Neural cell (in vitro differentiated cells): ENCODE measurements at regions not wholly inside any gene's neighbourhood (a gene's known extent, or its start where the extent isn't known, plus 50 kb on each side); places are given as distances from the start of the nearest gene placed in this dataset.

Source experiments
- CTCF ChIP-seq: fragments of 450-650 bp; IDR thresholded peaks from 2 replicates; pipeline ENCODE4 v1.5.1; 2014; ENCODE audit warnings: antibody characterized with exemption, mild to moderate bottlenecking, moderate library complexity; ENCODE audit not compliant: poor library complexity, severe bottlenecking
- EP300 ChIP-seq: fragments of 450-650 bp; conservative IDR thresholded peaks from 2 replicates; pipeline ENCODE4 v1.6.1; 2014; ENCODE audit warnings: antibody characterized with exemption, mild to moderate bottlenecking, moderate library complexity; ENCODE audit not compliant: poor library complexity, severe bottlenecking
- EZH2 ChIP-seq: fragments of 200-600, 300-800 bp; shearing (Covaris generic), sonication (generic); IDR thresholded peaks from 2 replicates; pipeline ENCODE4 v1.6.1; 2014; ENCODE audit warnings: antibody characterized with exemption, low read length, borderline replicate concordance, mild to moderate bottlenecking; ENCODE audit not compliant: insufficient read depth, poor library complexity, severe bottlenecking
- MXI1 ChIP-seq: fragments of 450-650 bp; conservative IDR thresholded peaks from 2 replicates; pipeline ENCODE4 v1.6.1; 2014; ENCODE audit warnings: antibody characterized with exemption, mild to moderate bottlenecking; ENCODE audit not compliant: poor library complexity, severe bottlenecking
- POLR2AphosphoS5 ChIP-seq: IDR thresholded peaks from 2 replicates; pipeline ENCODE4 v1.6.1; 2012
- TAF1 ChIP-seq: IDR thresholded peaks from 2 replicates; pipeline ENCODE4 v1.6.1; 2012; ENCODE audit warnings: low read depth

DNA sequence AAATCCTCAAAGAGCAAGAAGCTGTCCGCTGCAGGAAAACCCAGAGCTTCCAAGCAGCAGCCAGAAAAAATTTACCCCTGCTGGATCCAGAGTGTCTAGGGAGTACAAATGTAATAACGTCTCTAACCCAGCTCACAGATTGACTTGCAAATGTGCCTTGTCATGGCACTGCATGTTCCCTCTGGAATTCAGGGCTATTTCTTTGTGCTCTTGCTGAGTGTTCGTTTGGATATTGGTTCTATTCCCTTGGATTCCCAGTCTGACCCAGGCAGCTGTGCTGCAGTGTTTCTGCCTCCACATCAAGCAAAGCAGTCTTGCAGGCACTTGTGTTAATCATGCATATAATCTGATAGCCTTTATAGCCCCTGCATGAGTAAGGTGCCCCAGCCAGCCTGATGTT is 209.9 kb upstream of the GHITM start:
- no peak for TF ChIP-seq CTCF
- TF ChIP-seq EZH2, result no peak
- TF ChIP-seq MXI1, result no peak
- TF ChIP-seq POLR2AphosphoS5, result no peak
- TF ChIP-seq TAF1, result no peak
- no peak for TF ChIP-seq EP300
